ENCODE measurements at regions not wholly inside any gene's neighbourhood (a gene's known extent, or its start where the extent isn't known, plus 50 kb on each side); places are given as distances from the start of the nearest gene placed in this dataset.

DNA sequence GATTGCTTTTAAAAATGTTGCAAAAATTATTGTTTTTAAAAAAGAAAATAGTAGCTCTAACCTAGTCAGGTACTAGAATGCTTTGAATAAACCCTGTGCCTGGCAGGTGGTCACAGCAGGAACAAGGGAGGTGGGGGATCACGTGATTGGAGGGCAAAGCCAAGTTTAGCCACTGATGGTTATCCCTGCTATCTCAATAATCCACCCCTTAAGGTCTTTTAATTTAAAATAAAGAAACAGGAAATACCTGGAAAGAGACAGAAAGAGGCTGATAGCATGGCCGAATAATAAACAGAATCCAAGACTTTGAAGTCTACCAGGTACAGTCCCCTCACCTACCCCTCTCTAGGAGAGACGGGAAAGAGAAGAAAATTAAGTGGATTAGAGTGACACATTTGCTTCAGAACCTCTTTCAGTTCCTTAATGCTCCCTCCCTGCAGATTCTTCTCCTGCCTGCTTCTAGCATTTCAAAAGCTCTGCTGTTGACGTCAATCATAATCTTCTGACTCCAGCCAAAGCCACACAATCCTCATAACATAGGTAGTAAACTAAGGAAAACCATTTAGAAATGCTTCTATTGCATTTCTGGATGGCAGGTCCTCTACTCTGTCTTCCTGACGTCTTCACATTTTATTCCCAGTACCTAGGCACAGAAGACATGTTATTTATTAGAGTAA is 303.4 kb upstream of the MME start:
- no peak for DNase-seq
- intact Hi-C loops (cut with DNase I), result no loop called here

GRCh38 chr3:154775821-154776548 is 304.1 kb upstream of the MME start:
- DNase-seq, result no peak
- intact Hi-C loops (cut with DNase I), result no loop called here

DNA sequence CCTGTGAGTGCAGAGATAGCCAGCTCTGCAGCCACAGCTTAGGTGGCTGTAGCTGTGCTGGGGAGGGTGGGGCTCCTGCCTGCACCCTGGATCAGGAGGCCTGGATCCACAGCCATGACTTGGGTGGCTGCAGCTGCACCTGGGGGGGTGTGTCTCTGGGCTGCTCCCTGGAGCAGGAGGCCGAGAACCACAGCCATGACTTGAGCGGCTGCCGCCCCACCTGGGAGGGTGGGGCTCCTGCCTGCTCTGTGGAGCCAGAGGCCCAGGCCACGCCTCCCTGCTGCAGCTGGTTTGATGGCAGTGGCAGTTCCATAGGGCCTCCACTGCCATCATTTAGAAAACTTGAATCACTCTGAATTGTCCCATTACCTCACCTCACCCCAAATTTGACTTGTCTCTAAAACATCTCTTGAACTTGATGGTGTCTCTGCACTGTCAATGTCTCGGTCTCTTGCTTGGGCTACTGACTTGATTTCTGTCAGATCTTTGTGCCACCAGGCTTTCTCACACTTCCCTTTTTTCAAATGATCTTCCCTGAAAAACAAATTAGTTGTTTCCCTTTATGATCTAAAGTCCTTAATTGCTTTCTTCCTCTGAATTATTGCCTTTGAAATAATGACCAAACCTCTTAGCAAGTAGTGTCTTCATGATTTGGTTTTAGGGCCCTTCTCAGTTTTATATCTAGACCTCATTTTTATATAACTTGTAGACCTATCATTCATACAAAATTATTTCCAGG is 313.2 kb upstream of the MME start:
- peak in 2 of 10 donors; percentile 47 to 69 for DNase-seq
- intact Hi-C loops (cut with DNase I), result no loop called here

GRCh38 chr3:154764856-154765640 is 315.1 kb upstream of the MME start:
- intact Hi-C loops (cut with DNase I), result no loop called here
- no peak for DNase-seq

GRCh38 chr3:154762486-154762885 is 317.6 kb upstream of the MME start:
- intact Hi-C loops (cut with DNase I), result no loop called here
- DNase-seq, result no peak

DNA sequence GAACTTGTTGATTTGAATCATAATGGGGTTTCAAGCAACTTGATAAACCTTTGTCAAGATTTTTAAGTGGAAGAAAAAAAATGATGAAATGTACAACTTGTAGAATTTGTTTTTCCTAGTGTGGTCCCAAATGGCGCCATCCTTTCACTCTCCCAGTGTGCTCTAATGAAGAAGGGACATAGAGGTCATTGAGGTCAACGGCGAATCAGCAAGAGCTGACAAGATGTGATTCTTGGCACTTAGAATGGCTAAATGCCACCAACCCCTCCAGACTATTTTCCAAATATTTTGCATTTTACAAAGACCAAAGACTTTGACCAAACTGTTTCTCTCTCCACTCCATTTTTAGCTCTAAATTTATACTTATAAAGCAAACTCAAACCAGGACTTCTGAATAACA is 320.2 kb upstream of the MME start:
- intact Hi-C loops (cut with DNase I), result loop anchor here (5.0 kb wide), 1 partner anchor 942 kb away; no protein-coding TSS in a partner anchor
- no peak for DNase-seq

- DNase-seq, result no peak
- intact Hi-C loops (cut with DNase I), result loop anchor here (1.0 to 5.0 kb wide), 2 partner anchors 565 to 944 kb away; no protein-coding TSS in a partner anchor
Measured at GRCh38 chr3:154758109-154758868, 321.8 kb upstream of the MME start.

- DNase-seq, result no peak
- intact Hi-C loops (cut with DNase I), result no loop called here
Measured at GRCh38 chr3:154753101-154753500, 323.1 kb upstream of the GPR149 start.

DNA sequence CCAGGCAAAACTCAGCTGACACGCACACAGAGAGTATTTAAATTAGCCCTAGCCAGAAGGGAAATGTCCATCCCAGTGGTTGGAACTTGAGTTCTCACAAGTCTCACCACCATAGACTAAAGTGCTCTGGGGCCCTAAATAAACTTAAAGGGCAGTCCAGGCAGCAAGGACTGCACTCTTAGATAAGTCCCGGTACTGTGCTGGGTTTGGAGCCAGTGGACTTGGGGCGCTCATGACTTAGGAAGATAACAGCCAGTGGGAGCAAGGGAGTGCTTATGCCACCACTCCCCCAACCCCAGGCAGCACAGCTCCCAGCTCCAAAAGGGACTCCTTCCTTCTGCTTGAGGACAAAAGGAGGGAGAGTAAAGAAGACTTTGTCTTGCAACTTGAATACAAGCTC is 319.5 kb upstream of the GPR149 start:
- peak in 1 of 10 donors; percentile 37 for DNase-seq
- intact Hi-C loops (cut with DNase I), result no loop called here

DNA sequence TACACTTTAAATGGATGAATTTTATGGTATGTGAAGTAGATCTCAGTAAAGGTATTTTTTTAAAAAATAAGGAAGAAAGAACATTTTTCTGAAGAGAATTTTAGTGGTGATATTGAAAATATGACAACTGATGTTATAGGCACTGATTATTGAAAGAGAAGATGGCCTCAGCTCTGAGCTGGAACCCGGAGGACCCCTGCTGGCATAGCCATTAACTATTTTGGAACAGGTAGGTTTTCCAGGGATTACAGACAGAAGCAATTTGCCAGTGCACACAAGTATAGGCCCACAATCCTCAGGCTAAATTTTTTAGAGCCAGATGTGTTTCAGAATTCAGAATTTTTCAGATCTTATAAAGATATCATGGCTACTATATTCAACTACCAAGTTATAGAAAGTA is 315.9 kb upstream of the GPR149 start:
- intact Hi-C loops (cut with DNase I), result no loop called here
- no peak for DNase-seq

DNA sequence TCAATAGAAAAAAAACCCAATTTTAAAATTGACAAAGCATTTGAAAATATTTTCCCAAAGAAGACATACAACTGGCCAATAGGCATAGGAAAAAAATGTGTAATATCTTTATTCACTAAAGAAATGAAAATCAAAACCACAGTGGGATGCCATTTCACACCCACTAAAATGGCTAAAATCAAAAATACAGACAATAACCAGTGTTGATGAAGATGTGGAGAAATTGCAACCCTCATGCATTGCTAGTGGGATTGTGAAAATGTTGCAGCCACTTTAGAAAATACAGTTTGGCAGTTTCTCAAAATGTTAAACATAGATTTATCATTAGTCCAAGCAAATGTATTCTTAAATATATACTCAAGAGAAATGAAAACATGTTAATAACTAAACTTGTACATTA is 315.1 kb upstream of the GPR149 start:
- no peak for DNase-seq
- intact Hi-C loops (cut with DNase I), result no loop called here

GRCh38 chr3:154743418-154743817 is 313.4 kb upstream of the GPR149 start:
- no peak for DNase-seq
- intact Hi-C loops (cut with DNase I), result no loop called here

- intact Hi-C loops (cut with DNase I), result no loop called here
- DNase-seq, result no peak
Measured at GRCh38 chr3:154734468-154734867, 304.5 kb upstream of the GPR149 start.

GRCh38 chr3:154730186-154730585 is 300.2 kb upstream of the GPR149 start:
- DNase-seq, result no peak
- intact Hi-C loops (cut with DNase I), result no loop called here

GRCh38 chr3:154729741-154730140 is 299.8 kb upstream of the GPR149 start:
- intact Hi-C loops (cut with DNase I), result no loop called here
- DNase-seq, result no peak

- no peak for DNase-seq
- intact Hi-C loops (cut with DNase I), result no loop called here
Measured at GRCh38 chr3:154728285-154728684, 298.3 kb upstream of the GPR149 start.

GRCh38 chr3:154720921-154721320 is 290.9 kb upstream of the GPR149 start:
- DNase-seq, result no peak
- intact Hi-C loops (cut with DNase I), result no loop called here

- intact Hi-C loops (cut with DNase I), result no loop called here
- DNase-seq, result no peak
Measured at GRCh38 chr3:154718053-154718452, 288.1 kb upstream of the GPR149 start.

- DNase-seq, result no peak
- intact Hi-C loops (cut with DNase I), result no loop called here
Measured at GRCh38 chr3:154716170-154716569, 286.2 kb upstream of the GPR149 start.

DNA sequence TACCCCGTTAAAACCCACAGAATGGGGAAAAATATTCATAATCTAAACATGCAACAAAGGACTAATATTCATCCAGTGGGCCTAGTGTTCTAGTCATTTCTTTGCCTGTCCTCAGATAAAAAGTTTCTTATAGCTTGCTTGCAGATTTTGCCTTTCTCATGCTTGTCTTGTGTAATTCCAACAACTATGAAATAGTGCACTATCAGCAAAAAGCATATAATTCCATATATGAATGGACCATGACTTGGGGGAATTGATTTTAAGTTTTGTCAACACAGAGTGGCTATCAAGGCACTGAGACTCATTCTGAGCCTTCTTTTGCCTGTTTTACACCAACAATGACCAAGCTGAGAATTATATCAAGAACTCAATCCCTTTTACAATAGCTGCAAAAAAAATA is 278.6 kb upstream of the GPR149 start:
- DNase-seq, result no peak
- intact Hi-C loops (cut with DNase I), result no loop called here

Measured in posterior cingulate gyrus (tissue), 11 donors.